Hematopoietic multipotent progenitor cell treated with erythropoietin and hydrocortisone succinate and interleukin-3 and kit ligand, for 15 days (in vitro differentiated cells): ENCODE measurements at regions not wholly inside any gene's neighbourhood (a gene's known extent, or its start where the extent isn't known, plus 50 kb on each side); places are given as distances from the start of the nearest gene placed in this dataset.

Source experiments
- DNase-seq: peaks from one replicate; pipeline ENCODE4 v3.0.0-alpha.2; 2015; ENCODE audit warnings: low spot score

DNA sequence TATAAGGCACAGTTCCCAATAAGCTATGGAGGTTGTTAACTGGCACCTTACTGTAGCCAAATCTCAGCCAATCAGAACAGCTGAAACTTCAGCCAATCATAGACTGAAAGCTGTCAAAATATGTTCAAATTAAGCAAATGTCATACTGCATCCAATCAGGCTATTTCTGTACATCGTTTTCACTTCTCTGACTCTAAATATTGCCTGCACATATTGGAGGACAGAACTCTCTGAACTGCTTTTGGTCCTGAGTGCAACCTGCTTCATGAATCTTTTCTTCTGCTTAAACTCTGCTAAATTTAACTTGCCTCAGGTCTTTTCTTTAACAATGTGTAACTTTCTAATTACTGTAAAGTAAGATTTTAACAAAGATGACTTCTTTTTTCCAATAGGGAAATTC, 1198.9 kb upstream of the PCDH7 start:
- DNase-seq, result no peak

DNA sequence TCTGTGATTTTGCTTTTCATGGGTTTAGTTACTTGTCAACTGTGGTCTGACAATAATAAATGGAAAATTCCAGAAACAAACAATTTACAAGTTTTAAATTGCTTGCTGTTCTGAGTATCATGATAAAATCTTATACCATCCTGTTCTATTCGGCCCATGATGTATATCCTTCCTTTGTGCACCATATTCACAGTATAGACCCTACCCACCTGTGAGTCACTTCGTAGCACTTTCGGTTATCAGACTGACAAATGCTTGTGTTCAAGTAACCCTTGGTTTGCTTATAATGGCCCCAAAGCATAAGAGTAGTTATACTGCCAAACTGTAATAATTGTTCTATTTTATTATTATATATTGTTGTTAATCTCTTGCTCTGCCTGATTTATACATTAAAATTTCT, 1183.4 kb upstream of the PCDH7 start:
- no peak for DNase-seq

- no peak for DNase-seq
Measured at GRCh38 chr4:29538889-29539646, 1181.1 kb upstream of the PCDH7 start.

DNA sequence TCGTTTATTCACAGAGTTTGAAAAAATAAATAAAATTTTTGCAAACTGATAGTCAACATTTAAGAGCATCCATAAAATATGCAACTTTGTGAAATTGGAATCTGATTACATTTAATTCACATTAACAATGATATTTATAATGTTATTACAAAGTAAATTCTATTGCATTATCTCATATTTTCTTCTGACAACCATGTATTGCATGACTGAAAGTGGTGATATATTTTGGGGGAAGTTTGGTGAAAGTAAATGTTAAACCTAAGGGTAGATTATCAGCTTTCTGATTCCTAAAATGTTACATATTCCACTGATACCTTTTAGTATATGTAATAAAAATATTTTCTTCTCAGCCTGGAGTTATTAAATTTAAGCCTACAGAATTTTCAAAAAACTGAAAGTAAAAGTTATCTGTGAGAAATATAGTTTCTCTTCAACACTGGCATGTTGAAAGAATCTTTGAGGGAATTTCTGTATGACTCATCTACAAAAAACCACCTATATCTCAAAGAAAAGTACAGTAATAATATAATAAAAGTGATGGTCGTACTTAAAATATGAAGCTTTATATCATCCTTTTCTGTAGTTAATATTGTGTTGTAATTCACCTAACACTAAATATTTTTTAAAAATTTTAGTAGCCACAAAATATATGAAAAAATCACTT, 1179.6 kb upstream of the PCDH7 start:
- DNase-seq, result no peak

DNA sequence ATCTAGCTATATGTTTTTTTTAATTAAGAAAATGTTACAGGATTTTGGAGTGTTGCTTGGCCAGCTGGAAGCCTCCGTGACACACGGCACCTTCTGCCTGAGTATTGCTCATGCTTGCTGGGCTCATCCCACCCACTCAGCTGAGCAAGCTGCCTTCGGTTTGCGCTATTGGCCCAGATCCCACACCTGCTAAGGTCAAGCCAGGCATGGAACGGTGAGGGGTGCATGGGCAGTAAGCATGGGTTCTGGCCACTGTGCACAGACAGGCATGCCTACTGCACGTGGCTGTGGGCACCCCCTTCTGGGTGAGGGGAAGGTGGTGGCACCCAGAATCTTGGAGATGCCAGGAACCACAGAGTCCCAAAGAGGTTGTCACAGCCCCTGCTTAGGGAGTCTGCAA, 1178.4 kb upstream of the PCDH7 start:
- no peak for DNase-seq

GRCh38 chr4:29549342-29549741, 1170.8 kb upstream of the PCDH7 start:
- no peak for DNase-seq

GRCh38 chr4:29551821-29552220, 1168.3 kb upstream of the PCDH7 start:
- DNase-seq, result no peak

GRCh38 chr4:29553846-29554245, 1166.3 kb upstream of the PCDH7 start:
- DNase-seq, result no peak

- DNase-seq, result no peak
Measured at GRCh38 chr4:29558789-29559188, 1161.4 kb upstream of the PCDH7 start.

GRCh38 chr4:29559286-29559685, 1160.9 kb upstream of the PCDH7 start:
- DNase-seq, result no peak

DNA sequence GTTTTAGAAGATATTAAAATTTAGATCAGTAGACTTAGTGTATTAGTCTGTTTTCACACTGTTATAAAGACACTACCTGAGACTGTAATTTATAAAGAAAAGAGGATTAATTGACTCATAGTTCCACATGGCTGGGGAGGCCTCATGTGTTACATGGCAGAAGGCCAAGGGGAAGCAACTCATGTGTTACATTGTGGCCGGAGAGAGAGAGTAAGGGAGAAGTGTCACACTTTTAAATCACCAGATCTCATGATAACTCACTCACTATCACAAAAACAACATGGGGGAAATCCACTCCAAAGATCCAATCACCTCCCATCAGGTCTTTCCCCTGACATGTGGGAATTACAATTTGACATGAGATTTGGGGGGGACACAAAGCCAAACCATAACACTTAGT, 1159.7 kb upstream of the PCDH7 start:
- no peak for DNase-seq

DNA sequence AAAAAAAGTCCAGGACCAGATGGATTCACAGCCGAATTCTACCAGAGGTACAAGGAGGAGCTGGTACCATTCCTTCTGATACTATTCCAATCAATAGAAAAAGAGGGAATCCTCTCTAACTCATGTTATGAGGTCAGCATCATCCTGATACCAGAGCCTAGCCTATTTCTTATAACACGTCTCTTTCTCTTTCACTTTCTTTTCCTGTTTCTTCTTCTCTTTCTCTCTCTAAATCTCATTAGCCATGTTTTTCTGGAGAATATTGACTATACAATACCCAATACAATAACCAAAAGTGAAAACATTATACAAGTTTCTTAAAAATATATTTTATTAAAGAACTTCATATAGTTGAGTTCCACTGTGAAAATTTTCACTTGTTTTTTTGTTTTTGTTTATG, 1154.9 kb upstream of the PCDH7 start:
- DNase-seq, result no peak

DNA sequence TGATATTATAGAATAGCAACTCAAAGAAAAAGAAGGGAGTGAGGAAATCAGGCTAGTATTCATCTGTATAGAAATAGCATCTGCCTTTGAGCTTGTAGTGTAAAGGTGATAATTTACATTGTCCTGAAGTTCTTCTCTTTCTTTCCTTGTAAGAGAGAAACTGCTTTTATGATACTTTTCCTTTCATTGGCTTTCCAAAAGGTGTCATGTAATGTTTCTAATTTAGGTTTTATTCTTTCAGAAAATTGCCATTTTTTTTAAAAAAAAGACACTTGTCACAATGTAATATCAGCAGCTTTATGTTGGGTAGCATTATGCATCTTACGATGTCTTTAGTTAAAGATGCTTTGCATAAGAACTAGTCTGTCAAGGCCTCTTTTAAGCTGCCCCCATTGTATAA, 1153.8 kb upstream of the PCDH7 start:
- DNase-seq, result no peak

DNA sequence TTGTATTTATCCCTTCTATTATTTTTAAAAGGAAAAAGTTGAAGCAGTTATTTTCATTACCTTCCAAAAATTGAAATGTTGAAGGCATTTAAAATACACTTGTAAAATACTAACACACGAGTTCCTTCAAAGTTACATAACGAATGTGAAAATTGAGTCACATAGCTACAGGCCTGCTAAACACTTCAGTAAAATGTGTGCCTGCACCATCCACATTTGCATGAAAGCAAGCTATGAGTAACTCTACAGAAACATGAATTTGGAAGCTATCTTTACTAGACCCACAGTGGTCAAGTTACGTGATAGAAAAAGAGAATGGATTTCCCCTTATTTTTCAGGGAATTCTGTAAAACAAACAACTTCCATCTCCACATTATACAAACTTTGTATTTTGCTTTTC, 1148.8 kb upstream of the PCDH7 start:
- no peak for DNase-seq

- DNase-seq, result no peak
Measured at GRCh38 chr4:29578329-29578728, 1141.8 kb upstream of the PCDH7 start.

- DNase-seq, result no peak
Measured at GRCh38 chr4:29581457-29581856, 1138.7 kb upstream of the PCDH7 start.

- DNase-seq, result no peak
Measured at GRCh38 chr4:29588617-29589016, 1131.6 kb upstream of the PCDH7 start.

DNA sequence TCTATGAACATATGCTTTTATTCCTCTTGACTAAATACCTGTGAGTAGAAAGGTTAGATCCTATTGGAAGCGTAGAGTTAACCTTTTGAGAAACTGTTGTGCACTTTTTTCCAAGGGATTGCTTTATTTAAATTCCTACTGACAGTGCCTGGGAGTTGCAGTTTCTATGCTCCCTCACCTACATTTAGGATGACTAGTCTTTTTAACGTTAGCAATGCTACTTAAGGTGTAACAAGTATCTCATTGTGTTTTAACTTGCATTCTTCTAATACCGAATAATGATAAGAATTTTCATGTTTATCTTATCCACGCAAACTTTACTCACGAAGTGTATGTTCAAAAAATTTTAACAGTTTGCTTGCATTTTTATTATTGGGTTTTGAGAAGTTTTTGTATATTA, 1123.9 kb upstream of the PCDH7 start:
- DNase-seq, result no peak

DNA sequence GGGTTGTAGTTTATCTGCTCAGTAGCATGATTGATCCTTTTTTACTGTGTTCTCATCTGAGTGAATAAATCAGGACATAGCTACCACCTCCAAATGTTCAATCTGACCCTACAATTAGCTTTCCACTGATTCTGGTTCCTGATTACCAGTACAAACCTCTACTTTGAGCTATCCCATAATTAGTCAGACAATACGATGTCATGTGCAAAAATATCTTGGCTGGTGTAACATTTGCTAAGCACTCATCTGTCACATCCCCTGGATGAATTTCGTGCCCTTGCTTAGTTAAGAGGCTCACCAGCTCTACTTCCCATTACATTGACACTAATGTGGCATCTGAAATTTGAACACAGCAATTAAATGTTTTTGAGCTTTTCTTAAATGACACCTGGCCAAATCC, 1101.0 kb upstream of the PCDH7 start:
- no peak for DNase-seq

GRCh38 chr4:29632199-29632598, 1088.0 kb upstream of the PCDH7 start:
- no peak for DNase-seq

DNA sequence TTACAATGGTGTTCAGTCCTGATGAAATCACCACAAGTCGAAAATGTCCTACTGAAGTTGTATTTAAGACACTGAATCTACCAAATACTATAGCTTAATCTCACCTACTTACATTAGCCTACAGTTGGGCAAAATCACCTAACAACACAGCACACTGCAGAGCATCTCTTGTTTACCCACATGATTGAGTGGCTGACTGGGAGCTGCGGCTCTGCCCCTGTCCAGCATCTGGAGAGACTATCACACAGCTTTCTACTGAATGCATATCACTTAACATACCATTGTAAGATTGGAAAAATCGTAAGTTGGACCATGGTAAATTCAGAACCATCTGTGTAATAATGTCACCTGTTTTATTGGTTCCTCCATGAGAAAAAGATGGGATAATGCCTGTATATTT, 1083.2 kb upstream of the PCDH7 start:
- DNase-seq, result no peak

DNA sequence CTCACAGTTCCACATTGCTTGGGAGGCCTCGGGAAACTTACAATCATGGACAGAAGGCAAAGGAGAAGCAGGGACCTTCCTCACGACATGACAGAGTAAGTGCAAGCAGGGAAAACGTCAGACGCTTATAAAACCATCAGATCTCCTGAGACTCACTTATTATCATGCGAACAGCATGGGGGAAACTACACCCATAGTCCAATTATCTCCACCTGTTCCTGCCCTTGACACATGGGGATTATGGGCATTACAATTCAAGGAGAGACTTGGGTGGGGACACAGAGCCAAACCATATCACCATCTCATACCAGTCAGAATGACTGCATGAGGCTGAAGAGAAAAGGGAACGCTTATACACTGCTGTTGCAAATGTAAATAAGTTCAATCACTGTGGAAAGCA, 1066.9 kb upstream of the PCDH7 start:
- DNase-seq, result no peak

- DNase-seq, result no peak
Measured at GRCh38 chr4:29680644-29681043, 1039.5 kb upstream of the PCDH7 start.

GRCh38 chr4:29704059-29704458, 1016.1 kb upstream of the PCDH7 start:
- DNase-seq, result no peak
